Nephron progenitor cell (in vitro differentiated cells): ENCODE measurements at regions not wholly inside any gene's neighbourhood (a gene's known extent, or its start where the extent isn't known, plus 50 kb on each side); places are given as distances from the start of the nearest gene placed in this dataset.

ENCODE experiments used
- DNase-seq: peaks from one replicate; pipeline ENCODE4 v3.0.0; 2021
- H3K27ac Mint-ChIP-seq: 2 replicates; pipeline ENCODE4 v1.8.0; 2021; ENCODE audit warnings: mild to moderate bottlenecking, moderate library complexity, mixed read lengths
- H3K27me3 Mint-ChIP-seq: 2 replicates; pipeline ENCODE4 v1.8.0; 2021; ENCODE audit warnings: mild to moderate bottlenecking, low read depth, mixed read lengths; ENCODE audit not compliant: poor library complexity
- H3K36me3 Mint-ChIP-seq: 2 replicates; pipeline ENCODE4 v1.8.0; 2021; ENCODE audit warnings: low read depth, mixed read lengths
- H3K4me1 Mint-ChIP-seq: 2 replicates; pipeline ENCODE4 v1.8.0; 2021; ENCODE audit warnings: mixed read lengths
- H3K4me3 Mint-ChIP-seq: 2 replicates; pipeline ENCODE4 v1.8.0; 2021; ENCODE audit warnings: mild to moderate bottlenecking, moderate library complexity, mixed read lengths
- H3K9me3 Mint-ChIP-seq: 2 replicates; pipeline ENCODE4 v1.8.0; 2021; ENCODE audit warnings: mild to moderate bottlenecking, moderate library complexity, mixed read lengths
- TF ChIP-seq, protein P1 (sequence below): fragments of 200-600 bp; sonication (generic); IDR thresholded peaks from 2 replicates; pipeline ENCODE4 v1.5.0; 2021; ENCODE audit warnings: antibody characterized with exemption

DNA sequence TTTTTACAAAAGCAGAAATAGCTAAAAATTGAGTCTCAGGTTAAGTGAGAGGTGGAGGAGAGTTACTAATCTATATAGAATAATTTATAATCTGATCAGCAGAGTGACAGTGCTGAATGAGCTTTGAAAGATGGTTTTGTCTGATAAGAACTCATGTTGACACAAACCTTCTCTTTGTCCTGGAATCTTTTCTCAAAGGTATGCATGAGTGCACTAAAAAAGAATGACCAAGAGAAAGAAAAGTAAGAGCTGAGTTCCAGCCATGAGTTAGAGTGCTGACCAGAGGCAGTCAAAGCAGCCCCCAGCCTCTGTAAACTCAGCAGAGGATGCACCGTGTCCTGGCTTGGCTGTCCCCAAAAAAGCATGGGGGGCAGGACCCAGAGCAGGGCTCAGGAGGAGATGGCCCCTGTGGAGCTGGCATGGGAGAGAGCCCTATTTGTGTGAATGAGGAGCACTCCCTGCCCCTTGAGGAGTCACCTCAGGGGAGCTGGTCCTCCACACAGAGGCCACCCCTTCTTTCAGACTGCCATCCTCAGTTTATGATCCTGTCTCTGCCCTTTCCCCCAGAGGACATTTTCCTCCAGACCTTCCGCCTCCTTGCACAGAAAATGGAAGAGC lies 129.8 kb downstream of the SEC23A start:
- Mint-ChIP-seq H3K36me3 (no peaks in the 10 kb centered on the region), H3K27ac (no peak overlapping the region), H3K4me1 (no peaks in the 10 kb centered on the region), H3K9me3 (peaks cover 35% of the 10 kb centered on the region), H3K27me3 (peaks cover 3% of the 10 kb centered on the region), H3K4me3 (no peak overlapping the region)
- no peak for DNase-seq
- TF ChIP-seq, protein P1, sequence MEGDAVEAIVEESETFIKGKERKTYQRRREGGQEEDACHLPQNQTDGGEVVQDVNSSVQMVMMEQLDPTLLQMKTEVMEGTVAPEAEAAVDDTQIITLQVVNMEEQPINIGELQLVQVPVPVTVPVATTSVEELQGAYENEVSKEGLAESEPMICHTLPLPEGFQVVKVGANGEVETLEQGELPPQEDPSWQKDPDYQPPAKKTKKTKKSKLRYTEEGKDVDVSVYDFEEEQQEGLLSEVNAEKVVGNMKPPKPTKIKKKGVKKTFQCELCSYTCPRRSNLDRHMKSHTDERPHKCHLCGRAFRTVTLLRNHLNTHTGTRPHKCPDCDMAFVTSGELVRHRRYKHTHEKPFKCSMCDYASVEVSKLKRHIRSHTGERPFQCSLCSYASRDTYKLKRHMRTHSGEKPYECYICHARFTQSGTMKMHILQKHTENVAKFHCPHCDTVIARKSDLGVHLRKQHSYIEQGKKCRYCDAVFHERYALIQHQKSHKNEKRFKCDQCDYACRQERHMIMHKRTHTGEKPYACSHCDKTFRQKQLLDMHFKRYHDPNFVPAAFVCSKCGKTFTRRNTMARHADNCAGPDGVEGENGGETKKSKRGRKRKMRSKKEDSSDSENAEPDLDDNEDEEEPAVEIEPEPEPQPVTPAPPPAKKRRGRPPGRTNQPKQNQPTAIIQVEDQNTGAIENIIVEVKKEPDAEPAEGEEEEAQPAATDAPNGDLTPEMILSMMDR, result no peak

DNA sequence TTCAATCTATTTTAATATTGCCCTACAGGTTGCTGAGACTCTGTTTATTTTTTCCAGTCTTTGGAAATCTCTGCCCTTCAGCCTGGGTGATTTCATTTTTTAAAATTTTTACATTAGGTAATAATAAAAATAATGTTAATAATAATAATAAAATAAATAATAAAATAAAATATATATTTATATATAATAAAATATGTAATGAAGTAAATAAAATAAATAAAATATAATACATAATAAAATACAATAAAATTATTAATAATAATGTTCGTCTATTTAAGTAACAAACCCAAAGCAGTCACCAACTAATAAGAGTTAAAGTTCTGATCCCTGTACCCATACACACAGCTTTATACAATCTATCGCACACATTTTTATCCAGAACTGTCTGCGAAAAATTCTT lies 130.5 kb downstream of the SEC23A start:
- TF ChIP-seq, protein P1, result no peak
- Mint-ChIP-seq H3K4me1 (no peaks in the 10 kb centered on the region), H3K9me3 (peaks cover 31% of the 10 kb centered on the region), H3K4me3 (no peak overlapping the region), H3K27me3 (peaks cover 3% of the 10 kb centered on the region), H3K27ac (no peak overlapping the region), H3K36me3 (no peaks in the 10 kb centered on the region)
- no peak for DNase-seq

GRCh38 chr14:38971258-38971921 lies 131.6 kb downstream of the SEC23A start:
- Mint-ChIP-seq H3K27me3 (peaks cover 3% of the 10 kb centered on the region), H3K4me1 (no peaks in the 10 kb centered on the region), H3K4me3 (no peak overlapping the region), H3K27ac (no peak overlapping the region), H3K36me3 (no peaks in the 10 kb centered on the region), H3K9me3 (peaks cover 24% of the 10 kb centered on the region)
- DNase-seq, result no peak
- TF ChIP-seq, protein P1, result no peak

DNA sequence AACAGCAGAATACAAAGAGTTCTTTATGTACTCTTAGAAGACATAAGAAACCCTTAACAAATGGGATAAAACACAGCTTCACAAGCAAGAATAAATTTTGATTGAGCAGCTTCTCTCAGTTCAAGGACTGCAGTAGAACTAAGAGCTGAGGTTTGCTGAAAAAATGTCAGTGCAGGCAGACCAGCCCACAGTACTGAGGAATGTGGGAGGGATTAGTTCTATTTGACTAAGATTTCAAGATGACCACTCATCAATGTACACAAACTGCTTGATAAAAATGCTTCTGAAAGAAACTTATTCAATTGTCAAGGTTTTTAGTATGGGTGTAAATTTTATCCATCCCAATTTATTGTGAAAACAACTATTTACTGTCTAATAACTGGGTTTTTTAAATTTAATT lies 138.4 kb downstream of the SEC23A start:
- Mint-ChIP-seq H3K4me3 (no peak overlapping the region), H3K27ac (no peak overlapping the region), H3K27me3 (no peaks in the 10 kb centered on the region), H3K9me3 (peaks cover 8% of the 10 kb centered on the region), H3K4me1 (peaks cover 9% of the 10 kb centered on the region), H3K36me3 (no peaks in the 10 kb centered on the region)
- DNase-seq, result no peak
- TF ChIP-seq, protein P1, result no peak

- Mint-ChIP-seq H3K27me3 (no peaks in the 10 kb centered on the region), H3K4me3 (no peak overlapping the region), H3K27ac (no peak overlapping the region), H3K36me3 (no peaks in the 10 kb centered on the region), H3K9me3 (no peaks in the 10 kb centered on the region), H3K4me1 (peaks cover 9% of the 10 kb centered on the region)
- TF ChIP-seq, protein P1, result no peak
- DNase-seq, result no peak
These were observed 142.0 kb downstream of the SEC23A start for GRCh38 chr14:38960946-38961531.
